ENCODE measurements at regions not wholly inside any gene's neighbourhood (a gene's known extent, or its start where the extent isn't known, plus 50 kb on each side); places are given as distances from the start of the nearest gene placed in this dataset.

DNA sequence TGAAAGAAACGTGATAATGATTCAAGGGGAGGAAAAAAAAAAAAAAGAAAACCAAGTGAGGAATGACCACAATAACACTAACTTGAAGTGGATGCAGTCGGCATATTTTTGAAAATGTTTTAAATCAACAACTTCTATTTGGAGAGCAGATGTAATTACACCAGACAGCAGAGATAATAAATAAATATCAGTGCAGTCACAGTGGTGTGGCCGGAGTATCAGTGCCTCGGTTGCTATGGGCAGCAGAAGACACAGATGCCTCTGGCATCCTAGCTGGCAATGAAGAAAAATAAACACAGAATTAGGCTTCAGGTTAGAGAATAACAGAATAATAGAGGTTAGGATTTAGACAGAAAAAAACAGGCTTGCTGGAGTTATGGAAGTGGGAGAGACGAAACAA, 888.3 kb downstream of the LTN1 start:
- Histone ChIP-seq H3K36me3 (replicated peaks in 1 of 2; ENCODE audit: control extremely low read depth in 1 of 2, control insufficient read depth in 1 of 2, extremely low read depth in 1 of 2, insufficient read depth in 2 of 2, low read length in 1 of 2) (no peaks in the 10 kb centered on the region), H3K79me2 (ENCODE audit: control insufficient read depth, insufficient read depth, low read length) (no peaks in the 10 kb centered on the region), H3K4me2 (replicated peaks; ENCODE audit: low read depth, low read length, poor library complexity, severe bottlenecking) (no peak overlapping the region), H2AFZ (ENCODE audit: insufficient read depth, low read depth, low read length, poor library complexity, severe bottlenecking) (no peak overlapping the region), H3K4me1 (ENCODE audit: control insufficient read depth in 2 of 2, insufficient read depth in 2 of 2, low read length in 2 of 2) (no peaks in the 10 kb centered on the region), H3K4me3 (ENCODE audit: control extremely low read depth in 1 of 5, extremely low read depth in 1 of 5, insufficient read depth in 1 of 5, low read depth in 2 of 5, low read length in 4 of 5) (no peak overlapping the region), H4K20me1 (ENCODE audit: control insufficient read depth, insufficient read depth, low read length, poor library complexity, severe bottlenecking) (no peaks in the 10 kb centered on the region), H3K9me3 (ENCODE audit: control extremely low read depth in 1 of 3, control insufficient read depth in 2 of 3, insufficient read depth in 1 of 3, low read length in 2 of 3) (no peaks in the 10 kb centered on the region), H3K27me3 (replicated peaks in 1 of 4; ENCODE audit: control extremely low read depth in 1 of 4, control insufficient read depth in 3 of 4, insufficient read depth in 4 of 4, low read length in 3 of 4) (no peaks in the 10 kb centered on the region), H3K27ac (ENCODE audit: low read length in 2 of 2) (no peak overlapping the region), H3K9ac (ENCODE audit: low read length) (no peak overlapping the region)
- Mint-ChIP-seq H3K27me3 (no peaks in the 10 kb centered on the region), H3K27ac (no peak overlapping the region), H3K9me3 (ENCODE audit: insufficient read depth) (peaks cover 2% of the 10 kb centered on the region), H3K4me3 (no peak overlapping the region), H3K4me1 (no peaks in the 10 kb centered on the region)
- intact Hi-C loops (cut with micrococcal nuclease): loop anchor here (10.0 kb wide), 1 partner anchor 50 kb away; no protein-coding TSS in a partner anchor
- DNase-seq (no peak), ATAC-seq (ENCODE audit: low read depth) (no peak)
- ChIA-PET CTCF (no interaction called here), POLR2A (no interaction called here)
- WGBS (ENCODE audit: insufficient coverage): 90% methylated on average over 2 of the region's 5 CpGs
- TF ChIP-seq, protein P1, sequence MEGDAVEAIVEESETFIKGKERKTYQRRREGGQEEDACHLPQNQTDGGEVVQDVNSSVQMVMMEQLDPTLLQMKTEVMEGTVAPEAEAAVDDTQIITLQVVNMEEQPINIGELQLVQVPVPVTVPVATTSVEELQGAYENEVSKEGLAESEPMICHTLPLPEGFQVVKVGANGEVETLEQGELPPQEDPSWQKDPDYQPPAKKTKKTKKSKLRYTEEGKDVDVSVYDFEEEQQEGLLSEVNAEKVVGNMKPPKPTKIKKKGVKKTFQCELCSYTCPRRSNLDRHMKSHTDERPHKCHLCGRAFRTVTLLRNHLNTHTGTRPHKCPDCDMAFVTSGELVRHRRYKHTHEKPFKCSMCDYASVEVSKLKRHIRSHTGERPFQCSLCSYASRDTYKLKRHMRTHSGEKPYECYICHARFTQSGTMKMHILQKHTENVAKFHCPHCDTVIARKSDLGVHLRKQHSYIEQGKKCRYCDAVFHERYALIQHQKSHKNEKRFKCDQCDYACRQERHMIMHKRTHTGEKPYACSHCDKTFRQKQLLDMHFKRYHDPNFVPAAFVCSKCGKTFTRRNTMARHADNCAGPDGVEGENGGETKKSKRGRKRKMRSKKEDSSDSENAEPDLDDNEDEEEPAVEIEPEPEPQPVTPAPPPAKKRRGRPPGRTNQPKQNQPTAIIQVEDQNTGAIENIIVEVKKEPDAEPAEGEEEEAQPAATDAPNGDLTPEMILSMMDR (IDR thresholded peaks at IDR 0.05): no peak
- TF ChIP-seq EZH2 (IDR thresholded peaks at IDR 0.05; ENCODE audit: borderline replicate concordance, insufficient read depth, low read depth, low read length, poor library complexity, severe bottlenecking): no peak

DNA sequence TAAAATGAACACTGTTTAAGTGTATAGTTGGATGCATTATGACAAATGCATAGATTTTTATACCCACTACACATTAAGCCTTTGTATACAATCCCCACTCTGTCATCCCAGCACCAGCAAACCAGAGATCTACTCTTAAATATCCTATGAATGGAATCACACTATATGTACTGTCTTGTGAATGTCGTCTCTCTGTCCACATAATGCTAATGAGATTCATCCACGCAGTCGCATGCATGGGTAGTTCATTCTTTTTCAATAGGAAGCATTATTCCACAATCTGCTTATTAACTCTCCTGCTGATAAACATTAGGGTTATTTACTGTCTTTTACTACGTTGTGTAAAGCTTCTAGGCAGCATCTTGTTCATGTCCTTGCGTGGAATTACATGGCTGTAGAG, 892.3 kb downstream of the LTN1 start:
- Mint-ChIP-seq H3K4me3 (no peak overlapping the region), H3K9me3 (ENCODE audit: insufficient read depth) (no peaks in the 10 kb centered on the region), H3K27me3 (no peaks in the 10 kb centered on the region), H3K27ac (no peak overlapping the region), H3K4me1 (no peaks in the 10 kb centered on the region)
- Histone ChIP-seq H3K27ac (ENCODE audit: low read length in 2 of 2) (no peak overlapping the region), H3K9ac (ENCODE audit: low read length) (no peak overlapping the region), H3K36me3 (replicated peaks in 1 of 2; ENCODE audit: control extremely low read depth in 1 of 2, control insufficient read depth in 1 of 2, extremely low read depth in 1 of 2, insufficient read depth in 2 of 2, low read length in 1 of 2) (no peaks in the 10 kb centered on the region), H4K20me1 (ENCODE audit: control insufficient read depth, insufficient read depth, low read length, poor library complexity, severe bottlenecking) (no peaks in the 10 kb centered on the region), H3K4me2 (replicated peaks; ENCODE audit: low read depth, low read length, poor library complexity, severe bottlenecking) (no peak overlapping the region), H3K4me1 (ENCODE audit: control insufficient read depth in 2 of 2, insufficient read depth in 2 of 2, low read length in 2 of 2) (no peaks in the 10 kb centered on the region), H3K27me3 (replicated peaks in 1 of 4; ENCODE audit: control extremely low read depth in 1 of 4, control insufficient read depth in 3 of 4, insufficient read depth in 4 of 4, low read length in 3 of 4) (no peaks in the 10 kb centered on the region), H3K4me3 (ENCODE audit: control extremely low read depth in 1 of 5, extremely low read depth in 1 of 5, insufficient read depth in 1 of 5, low read depth in 2 of 5, low read length in 4 of 5) (no peak overlapping the region), H2AFZ (ENCODE audit: insufficient read depth, low read depth, low read length, poor library complexity, severe bottlenecking) (no peak overlapping the region), H3K9me3 (ENCODE audit: control extremely low read depth in 1 of 3, control insufficient read depth in 2 of 3, insufficient read depth in 1 of 3, low read length in 2 of 3) (no peaks in the 10 kb centered on the region), H3K79me2 (ENCODE audit: control insufficient read depth, insufficient read depth, low read length) (no peaks in the 10 kb centered on the region)
- no peak for ATAC-seq (ENCODE audit: low read depth)
- CTCF ChIA-PET: no interaction called here
- TF ChIP-seq, protein P1 (IDR thresholded peaks at IDR 0.05): no peak
- no peak for TF ChIP-seq EZH2 (IDR thresholded peaks at IDR 0.05; ENCODE audit: borderline replicate concordance, insufficient read depth, low read depth, low read length, poor library complexity, severe bottlenecking)
- WGBS (ENCODE audit: insufficient coverage): no CpG with 5 or more reads among the region's 5 CpGs
- POLR2A ChIA-PET: no interaction called here
- intact Hi-C loops (cut with micrococcal nuclease): loop anchor here (10.0 kb wide), 1 partner anchor 54 kb away; no protein-coding TSS in a partner anchor
- no peak for DNase-seq
